ENCODE measurements at regions not wholly inside any gene's neighbourhood (a gene's known extent, or its start where the extent isn't known, plus 50 kb on each side); places are given as distances from the start of the nearest gene placed in this dataset.

DNA sequence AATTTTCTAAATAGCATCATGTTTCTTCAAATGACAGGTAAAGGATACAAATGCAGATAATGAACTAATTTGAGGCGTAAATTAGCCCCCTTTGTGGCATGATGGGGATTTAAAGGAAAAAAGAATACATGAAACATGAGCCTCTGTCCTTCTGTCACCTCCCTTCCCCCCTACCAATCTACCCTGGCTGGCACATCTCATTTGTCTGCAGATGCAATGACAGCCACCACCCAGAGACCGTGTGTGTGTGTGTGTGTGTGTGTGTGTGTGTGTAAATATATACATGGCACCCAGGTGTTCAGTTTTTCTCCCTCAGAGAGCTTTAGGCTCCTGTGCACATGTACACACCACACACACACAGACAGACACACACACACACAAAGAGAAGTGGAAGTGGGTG lies 451.1 kb downstream of the RWDD3 start:
- TF ChIP-seq EP300 (IDR thresholded peaks at IDR 0.05; ENCODE audit: borderline replicate concordance in 1 of 2, low read depth in 2 of 2, low read length in 2 of 2), result no peak
- no peak for TF ChIP-seq PHF8 (conservative IDR thresholded peaks at IDR 0.05; ENCODE audit: low read depth, low read length)
- TF ChIP-seq, protein P1, sequence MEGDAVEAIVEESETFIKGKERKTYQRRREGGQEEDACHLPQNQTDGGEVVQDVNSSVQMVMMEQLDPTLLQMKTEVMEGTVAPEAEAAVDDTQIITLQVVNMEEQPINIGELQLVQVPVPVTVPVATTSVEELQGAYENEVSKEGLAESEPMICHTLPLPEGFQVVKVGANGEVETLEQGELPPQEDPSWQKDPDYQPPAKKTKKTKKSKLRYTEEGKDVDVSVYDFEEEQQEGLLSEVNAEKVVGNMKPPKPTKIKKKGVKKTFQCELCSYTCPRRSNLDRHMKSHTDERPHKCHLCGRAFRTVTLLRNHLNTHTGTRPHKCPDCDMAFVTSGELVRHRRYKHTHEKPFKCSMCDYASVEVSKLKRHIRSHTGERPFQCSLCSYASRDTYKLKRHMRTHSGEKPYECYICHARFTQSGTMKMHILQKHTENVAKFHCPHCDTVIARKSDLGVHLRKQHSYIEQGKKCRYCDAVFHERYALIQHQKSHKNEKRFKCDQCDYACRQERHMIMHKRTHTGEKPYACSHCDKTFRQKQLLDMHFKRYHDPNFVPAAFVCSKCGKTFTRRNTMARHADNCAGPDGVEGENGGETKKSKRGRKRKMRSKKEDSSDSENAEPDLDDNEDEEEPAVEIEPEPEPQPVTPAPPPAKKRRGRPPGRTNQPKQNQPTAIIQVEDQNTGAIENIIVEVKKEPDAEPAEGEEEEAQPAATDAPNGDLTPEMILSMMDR (IDR thresholded peaks at IDR 0.05; ENCODE audit: control extremely low read depth in 1 of 3, insufficient read depth in 1 of 3, low read depth in 1 of 3, low read length in 3 of 3), result no peak
- TF ChIP-seq, protein P2, sequence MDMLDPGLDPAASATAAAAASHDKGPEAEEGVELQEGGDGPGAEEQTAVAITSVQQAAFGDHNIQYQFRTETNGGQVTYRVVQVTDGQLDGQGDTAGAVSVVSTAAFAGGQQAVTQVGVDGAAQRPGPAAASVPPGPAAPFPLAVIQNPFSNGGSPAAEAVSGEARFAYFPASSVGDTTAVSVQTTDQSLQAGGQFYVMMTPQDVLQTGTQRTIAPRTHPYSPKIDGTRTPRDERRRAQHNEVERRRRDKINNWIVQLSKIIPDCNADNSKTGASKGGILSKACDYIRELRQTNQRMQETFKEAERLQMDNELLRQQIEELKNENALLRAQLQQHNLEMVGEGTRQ (IDR thresholded peaks at IDR 0.05; ENCODE audit: low read length), result no peak
- no peak for TF ChIP-seq FOSL1 (IDR thresholded peaks at IDR 0.05; ENCODE audit: insufficient read depth, low read depth, low read length)
- no peak for TF ChIP-seq TAF7 (optimal IDR thresholded peaks at IDR 0.05; ENCODE audit: borderline replicate concordance, low read depth, low read length)
- no peak for TF ChIP-seq CBX8 (IDR thresholded peaks at IDR 0.05; ENCODE audit: borderline replicate concordance, low read depth, low read length)
- TF ChIP-seq, protein P3, sequence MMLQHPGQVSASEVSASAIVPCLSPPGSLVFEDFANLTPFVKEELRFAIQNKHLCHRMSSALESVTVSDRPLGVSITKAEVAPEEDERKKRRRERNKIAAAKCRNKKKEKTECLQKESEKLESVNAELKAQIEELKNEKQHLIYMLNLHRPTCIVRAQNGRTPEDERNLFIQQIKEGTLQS (IDR thresholded peaks at IDR 0.05; ENCODE audit: insufficient read depth, low read depth, low read length), result no peak
- no peak for TF ChIP-seq EGR1 (IDR thresholded peaks at IDR 0.05; ENCODE audit: borderline replicate concordance, low read depth, low read length)
- no peak for TF ChIP-seq JUND (IDR thresholded peaks at IDR 0.05; ENCODE audit: low read length)
- no peak for TF ChIP-seq POLR2AphosphoS5 (IDR thresholded peaks at IDR 0.05; ENCODE audit: low read depth, low read length)

Measured in H1 (cell line).